GM19035 (cell line): ENCODE measurements at regions not wholly inside any gene's neighbourhood (a gene's known extent, or its start where the extent isn't known, plus 50 kb on each side); places are given as distances from the start of the nearest gene placed in this dataset.
"Not testable (repeated sequence)": the region's sequence is repeated elsewhere in the genome, so short reads cannot be mapped to it uniquely, and the experiment has no call there.

Source experiments
- ATAC-seq: cut with Tn5 transposase; IDR thresholded peaks from one replicate; pipeline ENCODE4 v1.9.1; 2021; ENCODE audit not compliant: unreplicated experiment

DNA sequence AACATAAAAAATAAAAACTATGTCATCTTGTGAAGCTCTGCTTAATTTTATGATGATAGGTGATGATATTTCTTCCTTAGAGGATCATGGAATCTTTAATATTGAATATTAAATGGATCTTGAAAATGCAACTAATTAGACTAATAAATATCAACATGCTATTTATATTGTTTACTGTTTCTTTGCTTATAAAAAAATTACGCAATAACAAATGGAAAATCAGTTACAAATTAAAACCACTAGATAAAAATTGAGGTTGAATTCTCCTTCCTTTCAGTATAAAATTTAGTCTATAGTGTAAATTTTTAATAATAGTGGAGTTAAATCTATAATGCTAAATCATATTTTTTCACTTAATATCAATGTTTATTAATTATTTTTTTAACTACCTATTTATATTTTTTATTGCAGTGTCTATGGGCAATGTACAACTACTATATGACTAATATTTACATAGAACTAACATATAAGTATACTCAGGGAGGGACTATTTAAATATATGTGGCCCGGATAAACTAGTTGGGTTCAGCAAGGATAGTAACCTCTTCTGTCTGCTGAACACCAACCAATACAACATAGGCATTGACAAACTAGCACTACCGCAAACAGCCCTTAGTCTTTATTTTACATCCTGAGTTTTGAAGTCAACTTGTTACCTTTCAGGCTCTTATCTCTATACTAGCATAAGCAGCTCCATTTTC, 628.0 kb downstream of the EFNB2 start:
- no peak for ATAC-seq

DNA sequence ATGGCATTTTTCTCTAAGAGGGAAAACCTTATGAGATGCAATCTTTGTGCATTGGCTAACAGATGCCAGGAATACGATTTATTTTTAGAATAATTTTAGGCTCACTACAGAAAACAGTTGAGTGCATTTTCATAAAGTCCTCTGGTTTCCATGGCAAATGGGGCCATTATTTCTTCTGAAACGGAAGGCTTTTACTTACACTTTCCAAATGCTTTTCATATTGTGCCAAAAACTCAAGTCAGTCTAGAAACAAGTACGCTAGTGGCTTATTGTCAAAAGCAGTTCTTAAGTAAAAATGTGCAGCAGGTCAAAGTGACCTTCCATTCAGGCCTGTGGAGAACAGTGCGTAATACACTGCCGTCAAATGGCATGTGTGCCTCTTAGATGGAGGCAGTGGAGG, 628.7 kb downstream of the EFNB2 start:
- ATAC-seq, result no peak

DNA sequence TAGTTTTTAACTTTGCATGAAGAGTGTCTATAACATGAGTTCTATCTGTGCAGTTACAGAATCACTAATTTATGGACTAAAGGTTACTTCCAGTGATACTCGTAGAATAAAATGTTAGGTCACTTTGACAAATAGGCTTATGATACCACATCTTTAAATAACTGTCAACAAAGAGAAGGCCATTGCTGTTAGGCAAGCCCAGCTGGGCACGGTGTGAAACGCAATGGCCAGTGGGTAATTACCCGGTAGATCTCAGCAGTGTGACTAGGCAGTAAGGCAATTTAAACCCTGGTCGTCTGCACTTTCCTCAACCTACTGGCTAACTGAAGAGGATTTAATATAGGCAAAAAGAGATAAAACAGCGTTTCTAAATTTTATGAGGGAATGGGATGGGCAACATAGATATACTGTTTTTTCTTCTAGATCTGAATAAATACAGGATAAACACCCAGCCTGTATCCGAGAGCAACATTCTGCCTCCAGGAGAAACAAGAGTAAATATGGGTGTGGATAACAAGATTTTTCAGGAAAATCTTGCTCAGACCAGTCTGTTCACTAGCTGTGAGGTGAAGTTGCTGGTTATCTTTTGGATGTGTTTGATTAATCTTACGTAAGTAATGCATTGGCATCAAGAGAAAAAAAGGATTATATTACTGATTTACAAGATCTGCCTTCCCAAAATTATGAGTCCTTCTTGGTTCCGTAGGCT, 631.3 kb downstream of the EFNB2 start:
- ATAC-seq, result no peak

DNA sequence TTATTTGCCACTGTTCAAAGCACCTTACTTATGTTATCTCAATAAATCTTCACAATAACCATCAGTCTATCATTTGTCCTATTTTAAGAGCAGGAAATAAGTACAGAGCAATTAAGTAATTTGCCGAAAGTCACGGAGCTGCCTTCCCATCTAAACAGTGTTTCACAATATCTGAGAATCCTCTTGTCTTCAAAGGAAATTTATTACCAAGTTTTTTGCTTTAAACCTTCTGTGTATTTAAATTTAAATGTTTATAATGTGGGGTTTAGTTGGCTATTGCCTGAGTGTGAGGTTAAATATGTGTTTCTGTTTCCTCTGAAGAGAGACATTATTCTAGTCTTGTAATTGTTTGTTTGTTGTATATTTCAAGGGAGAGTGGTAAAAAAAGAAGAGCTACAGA, 633.1 kb downstream of the EFNB2 start:
- ATAC-seq, result no peak

DNA sequence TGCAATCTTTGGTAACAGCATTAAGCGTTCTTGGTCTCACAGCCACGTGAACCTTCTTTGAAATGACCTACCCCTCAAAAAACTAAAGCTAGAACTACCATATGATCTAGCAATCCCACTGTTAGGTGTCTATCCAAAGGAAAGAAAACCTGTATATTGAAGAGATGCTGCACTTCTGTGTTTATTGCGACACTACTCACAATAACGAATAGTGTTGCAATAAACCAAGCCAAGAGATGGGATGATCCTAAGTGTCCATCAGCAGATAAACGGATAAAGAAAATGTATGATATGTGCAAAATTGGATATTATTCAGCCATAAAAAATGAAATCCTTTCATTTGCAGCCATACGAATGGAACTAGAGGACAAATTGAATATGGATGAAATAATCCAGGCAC, 637.9 kb downstream of the EFNB2 start:
- ATAC-seq, result no peak

DNA sequence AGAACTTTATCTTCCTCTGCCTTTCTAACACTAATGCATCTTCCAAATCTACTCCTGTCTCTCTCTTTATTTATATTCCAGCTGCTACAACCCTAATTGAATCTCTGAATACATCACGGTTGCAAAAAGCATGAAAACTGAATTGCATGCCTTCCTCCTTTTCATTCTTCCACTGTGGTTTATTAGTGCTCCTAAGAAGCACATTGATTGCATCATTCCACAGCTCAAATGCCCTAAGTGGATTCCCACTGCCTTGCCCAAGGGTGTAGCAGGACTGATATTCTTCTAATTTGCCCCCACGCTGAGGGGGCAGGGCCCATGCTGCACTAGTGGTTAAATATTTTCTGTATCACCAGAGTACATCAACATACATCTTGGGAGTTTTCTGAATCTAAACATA, 640.8 kb downstream of the EFNB2 start:
- no peak for ATAC-seq

DNA sequence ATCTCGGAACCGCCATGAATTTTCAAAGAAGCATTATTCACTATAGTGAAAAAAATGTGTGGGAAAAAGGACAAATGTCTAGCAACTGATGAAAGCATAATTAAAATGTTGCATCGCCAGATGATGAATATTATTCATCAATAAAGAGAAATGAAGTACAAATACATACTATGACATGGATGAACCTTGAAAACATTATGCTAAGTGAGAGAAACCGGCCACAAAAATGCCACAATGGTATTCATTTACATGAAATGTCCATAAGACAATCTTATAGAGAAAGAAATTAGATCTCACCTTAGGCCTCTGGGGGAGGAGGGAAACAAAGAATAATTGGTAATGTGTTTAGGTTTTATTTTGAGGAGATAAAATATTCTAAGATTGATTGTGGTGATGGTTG, 645.0 kb downstream of the EFNB2 start:
- no peak for ATAC-seq

DNA sequence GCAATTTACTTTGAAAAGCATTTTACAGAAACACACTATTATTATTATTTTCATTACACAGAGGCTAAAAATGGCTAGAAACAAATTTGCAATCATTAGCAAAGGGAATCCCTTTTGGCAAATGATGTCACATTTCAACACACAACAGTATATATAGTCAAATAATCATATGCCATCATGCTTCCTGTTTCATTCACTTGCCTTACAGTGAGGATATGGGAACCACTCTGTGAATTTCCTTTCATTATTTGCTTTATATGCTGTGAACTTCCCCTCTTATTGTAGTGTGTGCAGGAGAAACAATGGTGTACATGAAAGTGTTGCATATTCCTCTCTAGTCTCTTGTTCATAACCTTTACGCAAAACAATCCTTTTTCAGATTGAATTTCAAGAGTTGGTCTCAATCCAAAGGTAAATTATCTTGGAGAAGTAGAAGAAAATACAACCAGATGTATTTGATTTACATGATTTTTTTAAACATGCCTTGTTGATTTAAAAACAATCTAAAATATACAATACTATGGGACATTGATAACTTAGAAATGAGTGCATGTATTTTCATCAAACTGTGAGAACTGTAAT, 657.3 kb downstream of the EFNB2 start:
- no peak for ATAC-seq

DNA sequence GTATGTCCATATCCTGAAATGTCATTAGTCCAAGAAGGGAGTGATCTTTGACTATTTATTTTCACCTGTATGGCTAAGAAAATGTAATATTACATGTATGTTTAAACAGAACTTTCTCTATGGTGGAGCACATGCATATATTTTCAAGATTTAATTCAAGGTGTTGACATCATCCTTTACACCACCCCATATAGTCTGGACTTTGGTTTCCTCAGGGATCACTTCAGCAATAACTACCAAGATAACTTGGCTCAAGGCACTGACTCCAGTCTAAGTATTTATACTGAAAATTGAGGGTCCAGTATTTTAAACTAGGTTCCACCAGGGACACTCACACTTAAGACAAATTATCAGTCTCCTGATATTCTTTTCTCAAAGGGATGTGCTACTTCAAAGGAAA, 660.6 kb downstream of the EFNB2 start:
- ATAC-seq, result no peak

DNA sequence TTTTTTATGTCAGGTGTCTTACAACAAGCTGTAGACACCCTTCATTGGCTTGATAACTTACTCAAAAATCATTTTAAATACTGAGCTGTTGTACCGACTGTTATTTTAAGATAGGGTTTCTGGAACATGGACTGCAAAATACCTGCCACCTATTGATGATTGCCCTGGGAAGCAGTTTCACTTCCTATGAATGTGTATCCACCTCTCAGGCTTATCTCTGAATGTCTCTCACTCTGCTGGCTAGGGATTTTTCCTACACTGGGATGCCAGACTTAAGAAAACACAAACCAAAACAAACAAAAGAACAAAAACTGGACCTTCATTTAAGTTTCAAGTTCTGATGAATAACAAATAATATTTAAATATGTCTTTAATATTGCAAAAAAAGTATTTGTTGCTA, 663.7 kb downstream of the EFNB2 start:
- ATAC-seq, result no peak

DNA sequence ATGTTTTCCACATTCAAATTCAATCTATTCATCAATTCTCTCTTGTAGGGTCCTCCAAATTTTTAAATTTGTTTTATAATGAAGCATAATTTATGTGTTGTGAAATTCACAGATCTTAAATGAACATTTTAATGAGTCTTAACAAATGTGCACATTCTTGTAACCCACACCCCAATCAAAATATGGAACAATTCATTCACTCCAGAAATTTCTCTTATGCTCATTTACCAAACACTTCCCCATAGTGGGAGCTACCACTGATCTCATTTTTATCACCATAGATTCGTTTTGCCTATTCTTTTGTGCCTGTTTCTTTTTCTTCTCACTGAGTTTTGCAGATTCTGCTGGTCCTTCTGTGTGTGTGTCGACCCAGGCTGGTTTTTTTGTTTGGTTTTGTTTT, 664.1 kb downstream of the EFNB2 start:
- no peak for ATAC-seq

DNA sequence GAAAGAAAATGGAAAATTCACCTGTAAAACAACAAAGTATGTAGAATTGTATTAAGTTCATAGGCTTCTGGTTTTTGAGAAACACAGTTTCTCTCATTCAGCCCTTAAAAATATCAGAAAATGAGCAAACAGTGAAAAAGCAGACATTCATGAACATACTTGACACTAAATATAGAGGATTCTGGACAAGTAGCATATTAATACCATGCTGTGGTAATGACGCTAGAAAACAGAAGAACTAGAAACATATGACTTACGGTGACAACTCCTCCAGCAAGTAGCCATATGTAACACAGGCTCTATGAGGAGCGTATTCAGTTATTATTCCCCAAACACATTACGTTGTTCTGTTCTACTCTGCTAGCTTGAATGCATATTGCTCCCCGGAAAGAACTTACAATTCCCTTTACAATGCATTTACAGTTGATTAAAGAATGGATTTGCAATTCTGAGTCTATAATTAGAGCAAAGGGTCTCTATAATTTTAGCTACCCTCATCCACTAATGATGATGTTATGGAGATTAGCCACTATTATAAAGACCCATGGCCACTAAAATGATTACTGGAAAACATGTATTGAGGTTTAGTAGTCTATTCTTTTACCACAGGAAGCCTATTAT, 672.1 kb downstream of the EFNB2 start:
- ATAC-seq, result no peak

DNA sequence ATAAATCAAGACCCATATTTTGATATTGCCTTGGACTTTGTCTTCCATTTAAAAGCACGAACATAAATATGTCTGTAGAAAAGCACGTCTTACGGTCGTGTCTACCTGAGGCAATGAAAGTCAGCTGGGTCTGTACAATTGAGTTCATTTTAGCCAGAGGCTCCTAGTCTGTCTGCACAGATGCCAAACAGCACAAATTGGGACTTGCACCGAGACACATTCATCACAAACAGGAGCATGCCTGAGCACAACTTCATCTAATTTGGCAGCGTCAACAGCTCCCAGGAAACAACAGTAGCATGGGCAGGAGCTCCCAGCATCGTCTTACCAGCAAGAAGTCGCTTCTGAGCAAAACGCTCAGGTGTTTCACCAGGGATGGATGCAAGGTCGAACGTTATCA, 687.0 kb downstream of the EFNB2 start:
- ATAC-seq, result no peak

DNA sequence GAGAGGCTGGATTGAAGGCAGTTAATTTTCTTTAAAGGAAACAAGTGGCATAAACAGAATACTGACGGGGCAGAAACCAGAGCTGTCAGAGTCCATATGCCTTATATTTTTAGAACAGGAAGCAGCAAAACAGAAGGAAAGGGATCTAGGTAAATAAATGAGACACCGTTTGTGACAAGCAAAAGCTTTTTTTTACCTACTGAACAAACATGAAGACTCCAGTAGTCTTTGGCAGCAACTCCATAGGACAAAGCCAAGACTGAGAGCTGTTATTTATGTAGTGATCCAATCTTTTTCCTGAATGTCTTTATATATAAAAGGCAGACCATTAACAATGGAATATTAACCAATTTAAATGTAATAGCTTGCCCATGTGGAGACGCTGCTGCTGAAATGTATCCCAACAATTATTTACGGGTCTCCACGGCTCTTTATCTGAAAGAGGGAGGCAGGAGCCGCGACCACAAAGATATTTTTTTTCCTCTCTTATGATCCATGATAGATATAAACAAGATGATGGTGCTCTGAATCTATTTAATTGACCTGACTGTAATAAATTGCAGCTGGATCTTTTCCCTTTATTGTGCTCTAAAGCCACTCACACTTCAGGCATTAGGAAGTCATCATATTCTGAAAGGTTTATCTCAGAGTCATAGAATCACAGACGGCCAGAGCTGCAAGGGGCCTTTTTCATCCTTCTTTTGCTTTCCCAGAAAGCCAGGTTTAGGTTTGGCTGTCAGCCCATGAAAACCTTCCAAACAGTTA, 687.8 kb downstream of the EFNB2 start:
- ATAC-seq, result no peak

DNA sequence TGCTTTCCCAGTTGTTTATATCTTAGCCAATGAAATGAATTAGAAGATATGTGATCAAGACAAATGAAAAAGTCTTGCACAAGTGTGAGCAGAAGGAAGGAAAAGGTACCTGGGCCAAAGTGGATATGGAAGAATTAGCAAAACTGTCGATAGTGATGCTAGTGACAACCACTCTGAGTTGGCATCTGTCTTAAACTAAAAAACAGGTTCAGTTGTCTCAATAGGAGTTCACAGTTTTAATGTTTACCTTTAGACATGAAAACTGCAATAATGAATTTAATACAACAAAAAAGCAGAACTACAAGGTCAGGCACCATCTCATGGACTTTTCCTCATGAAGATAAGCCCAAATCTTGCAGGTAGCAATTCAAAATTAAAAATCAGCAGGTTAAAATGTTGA, 688.5 kb downstream of the EFNB2 start:
- ATAC-seq, result no peak

DNA sequence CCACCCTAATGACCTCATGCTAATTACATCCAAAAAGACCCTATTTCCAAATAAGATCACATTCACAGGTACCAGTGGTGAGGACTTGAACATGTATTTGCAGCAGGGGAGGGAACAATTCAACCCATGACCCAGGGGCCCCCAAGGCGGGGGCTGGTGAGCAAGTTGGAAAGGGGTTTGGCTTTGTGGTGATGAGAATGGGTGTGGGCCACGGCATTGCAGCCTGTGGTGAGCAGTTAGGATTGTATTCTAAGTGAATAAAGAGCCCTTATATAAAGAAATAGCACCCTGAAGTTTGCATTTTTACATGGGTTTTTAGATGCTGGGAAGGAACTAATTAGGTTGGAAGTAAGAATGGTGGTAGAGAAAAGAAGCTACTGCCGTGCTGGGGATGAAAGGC, 694.2 kb downstream of the EFNB2 start:
- ATAC-seq, result no peak

DNA sequence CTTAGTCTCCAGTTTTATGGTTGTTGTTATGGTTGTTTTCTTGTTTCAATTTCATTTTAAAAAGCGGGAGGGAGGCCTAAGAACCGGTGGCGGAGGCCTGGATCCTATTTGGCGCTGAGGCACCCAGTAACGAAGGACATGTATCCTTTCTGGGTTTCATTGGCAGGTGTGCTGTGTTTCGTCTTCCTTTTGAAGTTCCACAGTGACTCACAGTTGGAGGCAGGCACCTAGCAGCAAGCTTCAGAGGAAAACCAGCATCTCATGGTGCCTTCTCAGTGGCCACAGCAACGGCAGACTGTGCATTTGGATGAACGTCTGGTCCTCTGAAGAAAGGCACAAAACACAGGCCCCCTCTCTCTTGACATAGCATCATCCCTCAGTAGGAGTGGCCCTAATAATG, 697.2 kb downstream of the EFNB2 start:
- no peak for ATAC-seq

DNA sequence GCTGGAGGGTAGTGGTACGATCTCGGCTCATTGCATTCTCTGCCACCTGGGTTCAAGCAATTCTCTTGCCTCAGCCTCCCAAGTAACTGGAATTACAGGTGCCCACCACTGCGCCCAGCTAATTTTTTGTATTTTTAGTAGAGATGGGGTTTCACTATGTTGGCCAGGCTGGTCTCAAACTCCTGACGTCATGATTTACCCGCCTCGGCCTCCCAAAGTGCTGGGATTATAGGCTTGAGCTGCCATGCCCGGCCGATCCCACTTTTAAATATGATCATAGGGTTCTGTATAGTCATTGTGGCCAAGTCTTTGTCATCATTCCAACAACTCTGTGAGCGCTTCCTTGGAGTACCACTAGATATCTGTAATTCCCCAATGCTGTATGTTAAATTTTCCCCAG, 698.2 kb downstream of the EFNB2 start:
- ATAC-seq, result not testable (repeated sequence)

DNA sequence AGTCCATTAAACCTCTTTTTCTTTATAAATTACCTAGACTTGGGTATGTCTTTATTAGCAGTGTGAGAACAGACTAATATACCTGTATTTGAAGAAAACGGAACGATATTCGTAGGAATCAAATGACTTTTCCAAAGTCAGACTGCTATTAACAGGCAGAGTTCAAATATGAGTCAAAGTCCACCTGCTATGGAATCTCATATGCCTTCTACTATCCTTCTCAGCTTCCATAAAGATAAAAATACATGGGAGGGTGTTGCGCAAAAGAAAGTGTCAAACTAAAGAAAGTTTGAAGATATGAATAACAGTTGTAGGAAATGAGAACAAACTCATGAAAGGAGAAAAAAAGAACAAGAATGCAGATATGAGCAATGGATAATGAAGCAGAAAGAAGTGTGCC, 704.6 kb downstream of the EFNB2 start:
- ATAC-seq, result no peak

DNA sequence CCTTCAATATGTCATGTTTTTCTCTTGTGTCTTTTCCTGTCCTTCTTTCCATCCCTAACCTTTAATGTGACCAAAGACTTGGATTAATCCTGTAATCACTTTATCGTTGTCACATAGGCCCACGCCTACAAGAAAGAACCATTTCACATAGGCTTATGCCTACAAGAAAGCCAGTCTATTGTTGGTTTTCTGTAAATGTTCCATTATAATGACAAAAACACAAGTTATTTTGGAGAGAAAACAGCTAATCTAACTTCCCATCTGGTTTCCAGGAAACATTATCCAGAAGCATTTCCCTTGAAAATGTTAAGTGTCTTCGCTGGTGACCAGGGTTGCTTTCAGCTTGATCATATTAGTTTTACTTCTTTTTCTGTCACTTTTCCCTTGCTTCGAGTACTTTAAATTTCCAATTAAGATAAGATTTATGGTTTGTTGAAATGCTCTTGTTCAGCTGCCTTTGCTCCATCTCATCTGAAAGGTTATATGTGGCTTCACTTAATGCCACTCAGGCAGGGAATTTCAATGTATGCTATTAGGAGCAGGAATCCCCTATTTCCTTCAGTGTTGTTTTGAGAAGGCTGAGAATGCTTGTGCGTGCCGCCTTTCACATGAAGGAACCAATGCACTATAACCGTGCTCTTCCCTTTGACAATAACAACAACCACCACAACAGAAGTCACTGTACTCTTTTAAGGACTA, 708.2 kb downstream of the EFNB2 start:
- ATAC-seq, result no peak

DNA sequence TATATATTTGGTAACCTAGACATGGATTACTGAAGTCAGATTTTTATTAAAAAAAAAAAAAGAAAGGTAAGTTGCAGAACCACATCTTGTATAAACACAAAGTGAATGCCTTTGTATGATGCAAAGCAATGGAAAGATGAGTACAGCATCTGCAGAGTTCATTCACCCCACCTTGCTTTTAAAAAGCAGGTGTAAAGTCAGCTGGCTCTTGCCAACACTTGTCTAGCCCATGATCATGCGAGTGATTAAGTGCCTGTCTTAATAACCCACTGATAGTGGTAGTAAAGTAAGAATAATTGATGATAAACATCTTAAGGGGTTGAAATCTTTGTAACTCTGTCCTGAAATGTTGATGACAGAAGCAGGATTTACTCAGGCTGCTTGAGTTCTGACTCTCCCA, 710.4 kb downstream of the EFNB2 start:
- no peak for ATAC-seq
